DOHH2 (cell line): ENCODE measurements at regions not wholly inside any gene's neighbourhood (a gene's known extent, or its start where the extent isn't known, plus 50 kb on each side); places are given as distances from the start of the nearest gene placed in this dataset.

ENCODE experiments used
- H3F3A ChIP-seq: fragments of 200-600 bp; sonication (generic), shearing (Covaris generic); 2 replicates; pipeline ENCODE4 v1.6.0; 2016; ENCODE audit warnings: antibody characterized with exemption, mild to moderate bottlenecking; ENCODE audit not compliant: control insufficient read depth, insufficient read depth
- H3K27ac ChIP-seq: fragments of 200-600 bp; sonication (generic); 2 replicates; pipeline ENCODE4 v1.5.1; 2014; ENCODE audit warnings: low read depth, mild to moderate bottlenecking, low read length, moderate library complexity
- H3K27me3 ChIP-seq: fragments of 200-600 bp; sonication (generic); 2 replicates; pipeline ENCODE4 v1.6.1; 2014; ENCODE audit warnings: mild to moderate bottlenecking, low read length, mixed read lengths; ENCODE audit not compliant: control insufficient read depth
- H3K36me3 ChIP-seq: fragments of 200-600 bp; sonication (generic); 2 replicates; pipeline ENCODE4 v1.6.1; 2014; ENCODE audit warnings: mild to moderate bottlenecking, low read length, moderate library complexity, mixed read lengths; ENCODE audit not compliant: control insufficient read depth
- H3K4me1 ChIP-seq: fragments of 200-600 bp; sonication (generic); 2 replicates; pipeline ENCODE4 v1.6.1; 2014; ENCODE audit warnings: mild to moderate bottlenecking, low read length, mixed read lengths; ENCODE audit not compliant: control insufficient read depth
- H3K4me2 ChIP-seq: fragments of 200-600 bp; sonication (generic); 2 replicates; pipeline ENCODE4 v1.6.0; 2014; ENCODE audit warnings: mild to moderate bottlenecking, low read length, moderate library complexity
- H3K4me3 ChIP-seq: fragments of 200-600 bp; sonication (generic); 2 replicates; pipeline ENCODE4 v1.5.1; 2014; ENCODE audit warnings: mild to moderate bottlenecking, low read length, mixed read lengths
- H3K79me2 ChIP-seq: fragments of 200-600 bp; sonication (generic); 2 replicates; pipeline ENCODE4 v1.6.1; 2014; ENCODE audit warnings: mild to moderate bottlenecking, low read length, mixed read lengths; ENCODE audit not compliant: control insufficient read depth
- H3K9me2 ChIP-seq: fragments of 200-600 bp; sonication (generic); replicated peaks from 2 replicates; pipeline ENCODE4 v1.6.1; 2014; ENCODE audit warnings: mild to moderate bottlenecking, low read length, mixed read lengths; ENCODE audit not compliant: control insufficient read depth
- H3K9me3 ChIP-seq: fragments of 200-600 bp; sonication (generic); 2 replicates; pipeline ENCODE4 v1.6.1; 2014; ENCODE audit warnings: antibody characterized with exemption, low read length, mixed read lengths; ENCODE audit not compliant: control insufficient read depth, insufficient read depth
- H4K20me1 ChIP-seq: fragments of 200-600 bp; sonication (generic); 2 replicates; pipeline ENCODE4 v1.6.0; 2014; ENCODE audit warnings: low read depth, mild to moderate bottlenecking, antibody characterized with exemption, low read length, moderate library complexity; ENCODE audit not compliant: control insufficient read depth, insufficient read depth
- CTCF ChIP-seq: fragments of 200-600 bp; sonication (generic); IDR thresholded peaks from one replicate; pipeline ENCODE4 v1.5.1; 2014; ENCODE audit warnings: antibody characterized with exemption, mild to moderate bottlenecking, low read depth, low read length; ENCODE audit not compliant: poor library complexity, severe bottlenecking
- EZH2phosphoT487 ChIP-seq: fragments of 200-600 bp; sonication (generic); IDR thresholded peaks from 2 replicates; pipeline ENCODE4 v1.6.1; 2017; ENCODE audit warnings: borderline replicate concordance, mild to moderate bottlenecking, antibody characterized with exemption, low read length, moderate library complexity, mixed read lengths

DNA sequence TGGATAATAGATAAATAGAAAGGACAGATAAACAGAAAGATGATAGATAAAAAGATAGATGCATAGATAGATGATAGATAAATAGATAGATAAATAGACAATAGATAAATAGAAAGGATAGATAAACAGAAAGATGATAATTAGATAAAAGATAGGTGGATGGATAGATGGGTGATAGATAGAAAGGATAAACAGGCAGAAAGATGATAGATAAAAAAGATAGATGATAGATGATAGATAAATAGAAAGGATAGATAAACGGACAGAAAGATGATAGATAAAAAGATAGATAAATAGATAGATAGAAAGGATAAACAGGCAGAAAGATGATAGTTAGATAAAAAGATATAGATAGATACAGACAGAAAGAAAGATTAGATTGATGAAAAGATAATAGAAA lies 92.3 kb upstream of the UQCRFS1 start:
- Histone ChIP-seq H3K4me1 (no peaks in the 10 kb centered on the region), H3K4me2 (no peak overlapping the region), H3K79me2 (no peaks in the 10 kb centered on the region), H3K9me3 (no peaks in the 10 kb centered on the region), H3K27ac (no peak overlapping the region), H3K27me3 (no peaks in the 10 kb centered on the region), H3K36me3 (no peaks in the 10 kb centered on the region), H3K4me3 (no peak overlapping the region), H3K9me2 (no peaks in the 10 kb centered on the region), H4K20me1 (no peaks in the 10 kb centered on the region), H3F3A (no peaks in the 10 kb centered on the region)
- TF ChIP-seq CTCF = no peak
- TF ChIP-seq EZH2phosphoT487 = no peak

GRCh38 chr19:29308977-29309590 lies 96.1 kb upstream of the UQCRFS1 start:
- Histone ChIP-seq H3K79me2 (no peaks in the 10 kb centered on the region), H3K4me1 (no peaks in the 10 kb centered on the region), H3K27ac (no peak overlapping the region), H3K9me2 (no peaks in the 10 kb centered on the region), H3K36me3 (no peaks in the 10 kb centered on the region), H3K4me3 (no peak overlapping the region), H3K27me3 (no peaks in the 10 kb centered on the region), H3K9me3 (no peaks in the 10 kb centered on the region), H3F3A (no peaks in the 10 kb centered on the region), H3K4me2 (no peak overlapping the region), H4K20me1 (no peaks in the 10 kb centered on the region)
- TF ChIP-seq CTCF (no peak), EZH2phosphoT487 (no peak)

DNA sequence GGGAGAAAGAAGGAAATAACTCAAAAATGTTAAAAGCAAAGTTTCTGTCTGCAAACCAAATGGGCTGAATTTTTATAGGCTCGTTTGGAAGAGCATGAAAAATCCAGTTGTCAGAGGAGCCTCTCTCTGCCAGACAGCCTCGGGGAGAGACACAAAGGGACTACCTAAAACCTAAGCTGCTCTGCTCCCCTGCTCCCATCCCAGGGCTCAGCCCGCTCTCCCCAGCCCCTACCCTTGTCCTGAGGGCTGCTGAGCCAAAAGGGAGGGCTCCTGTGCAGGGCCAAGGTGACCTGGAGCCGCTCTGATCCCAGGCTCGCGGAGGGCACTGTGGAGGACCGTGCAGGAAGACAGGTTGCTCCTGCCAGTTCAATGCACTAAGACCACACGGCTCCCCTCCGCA lies 96.7 kb upstream of the UQCRFS1 start:
- Histone ChIP-seq H3K9me3 (no peaks in the 10 kb centered on the region), H3K27ac (no peak overlapping the region), H3K79me2 (no peaks in the 10 kb centered on the region), H3K4me1 (no peaks in the 10 kb centered on the region), H3K27me3 (no peaks in the 10 kb centered on the region), H3K4me3 (no peak overlapping the region), H3K36me3 (no peaks in the 10 kb centered on the region), H3F3A (no peaks in the 10 kb centered on the region), H4K20me1 (no peaks in the 10 kb centered on the region), H3K9me2 (no peaks in the 10 kb centered on the region), H3K4me2 (no peak overlapping the region)
- no peak for TF ChIP-seq EZH2phosphoT487
- no peak for TF ChIP-seq CTCF
